Ishikawa (cell line): ENCODE measurements at regions not wholly inside any gene's neighbourhood (a gene's known extent, or its start where the extent isn't known, plus 50 kb on each side); places are given as distances from the start of the nearest gene placed in this dataset.

Source experiments
- CEBPB ChIP-seq: IDR thresholded peaks from 2 replicates; pipeline ENCODE4 v1.6.1; 2012
- CREB1 ChIP-seq: IDR thresholded peaks from 2 replicates; pipeline ENCODE4 v1.6.1; 2012; ENCODE audit warnings: low read depth
- EGR1 ChIP-seq: IDR thresholded peaks from 2 replicates; pipeline ENCODE4 v1.6.1; 2012
- EP300 ChIP-seq: IDR thresholded peaks from 2 replicates; pipeline ENCODE4 v1.6.1; 2012; ENCODE audit warnings: borderline replicate concordance
- FOXM1 ChIP-seq: IDR thresholded peaks from 2 replicates; pipeline ENCODE4 v1.6.1; 2012; ENCODE audit warnings: low read depth, borderline replicate concordance
- NFIC ChIP-seq: IDR thresholded peaks from 2 replicates; pipeline ENCODE4 v1.6.1; 2012
- RAD21 ChIP-seq: IDR thresholded peaks from 2 replicates; pipeline ENCODE4 v1.6.1; 2012; ENCODE audit warnings: low read depth
- TAF1 ChIP-seq: IDR thresholded peaks from 2 replicates; pipeline ENCODE4 v1.6.1; 2012; ENCODE audit warnings: low read depth, mild to moderate bottlenecking
- TCF12 ChIP-seq: IDR thresholded peaks from 2 replicates; pipeline ENCODE4 v1.6.1; 2012; ENCODE audit warnings: low read depth
- TEAD4 ChIP-seq: IDR thresholded peaks from 2 replicates; pipeline ENCODE4 v1.6.1; 2012
- YY1 ChIP-seq: IDR thresholded peaks from 2 replicates; pipeline ENCODE4 v1.6.1; 2012; ENCODE audit warnings: low read depth
- ZBTB7A ChIP-seq: IDR thresholded peaks from 2 replicates; pipeline ENCODE4 v1.6.1; 2012; ENCODE audit warnings: low read depth
- TF ChIP-seq, protein P1 (sequence below): IDR thresholded peaks from 2 replicates; pipeline ENCODE4 v1.6.1; 2012
- TF ChIP-seq, protein P2 (sequence below): IDR thresholded peaks from 2 replicates; pipeline ENCODE4 v1.6.1; 2012; ENCODE audit warnings: low read depth, mild to moderate bottlenecking
- TF ChIP-seq, protein P3 (sequence below): IDR thresholded peaks from 2 replicates; pipeline ENCODE4 v1.6.1; 2012

DNA sequence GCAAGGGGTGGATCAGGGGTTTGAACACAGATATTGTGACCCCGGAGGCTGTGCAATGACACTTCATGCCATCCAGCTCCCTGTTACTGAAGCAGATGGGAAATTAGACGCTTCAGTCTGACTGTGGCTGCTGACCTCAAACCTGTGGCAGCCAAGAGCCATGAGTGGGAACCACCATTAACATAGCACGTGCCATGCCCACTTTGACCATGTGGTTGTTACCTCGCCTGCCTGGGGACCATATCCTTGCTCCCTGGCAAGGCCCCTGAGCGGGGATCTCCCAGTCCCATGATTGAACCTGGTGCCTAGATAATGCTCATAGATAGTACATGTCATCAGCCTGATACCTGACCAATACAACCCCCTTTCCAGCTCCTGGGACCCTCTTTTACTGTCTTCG, 68.9 kb downstream of the CYP26B1 start:
- TF ChIP-seq EGR1 (no peak), NFIC (no peak), CEBPB (no peak), FOXM1 (no peak), TAF1 (no peak), YY1 (no peak), ZBTB7A (no peak), EP300 (no peak), CREB1 (no peak), TEAD4 (no peak)
- TF ChIP-seq, protein P1, sequence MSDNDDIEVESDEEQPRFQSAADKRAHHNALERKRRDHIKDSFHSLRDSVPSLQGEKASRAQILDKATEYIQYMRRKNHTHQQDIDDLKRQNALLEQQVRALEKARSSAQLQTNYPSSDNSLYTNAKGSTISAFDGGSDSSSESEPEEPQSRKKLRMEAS = no peak
- TF ChIP-seq, protein P2, sequence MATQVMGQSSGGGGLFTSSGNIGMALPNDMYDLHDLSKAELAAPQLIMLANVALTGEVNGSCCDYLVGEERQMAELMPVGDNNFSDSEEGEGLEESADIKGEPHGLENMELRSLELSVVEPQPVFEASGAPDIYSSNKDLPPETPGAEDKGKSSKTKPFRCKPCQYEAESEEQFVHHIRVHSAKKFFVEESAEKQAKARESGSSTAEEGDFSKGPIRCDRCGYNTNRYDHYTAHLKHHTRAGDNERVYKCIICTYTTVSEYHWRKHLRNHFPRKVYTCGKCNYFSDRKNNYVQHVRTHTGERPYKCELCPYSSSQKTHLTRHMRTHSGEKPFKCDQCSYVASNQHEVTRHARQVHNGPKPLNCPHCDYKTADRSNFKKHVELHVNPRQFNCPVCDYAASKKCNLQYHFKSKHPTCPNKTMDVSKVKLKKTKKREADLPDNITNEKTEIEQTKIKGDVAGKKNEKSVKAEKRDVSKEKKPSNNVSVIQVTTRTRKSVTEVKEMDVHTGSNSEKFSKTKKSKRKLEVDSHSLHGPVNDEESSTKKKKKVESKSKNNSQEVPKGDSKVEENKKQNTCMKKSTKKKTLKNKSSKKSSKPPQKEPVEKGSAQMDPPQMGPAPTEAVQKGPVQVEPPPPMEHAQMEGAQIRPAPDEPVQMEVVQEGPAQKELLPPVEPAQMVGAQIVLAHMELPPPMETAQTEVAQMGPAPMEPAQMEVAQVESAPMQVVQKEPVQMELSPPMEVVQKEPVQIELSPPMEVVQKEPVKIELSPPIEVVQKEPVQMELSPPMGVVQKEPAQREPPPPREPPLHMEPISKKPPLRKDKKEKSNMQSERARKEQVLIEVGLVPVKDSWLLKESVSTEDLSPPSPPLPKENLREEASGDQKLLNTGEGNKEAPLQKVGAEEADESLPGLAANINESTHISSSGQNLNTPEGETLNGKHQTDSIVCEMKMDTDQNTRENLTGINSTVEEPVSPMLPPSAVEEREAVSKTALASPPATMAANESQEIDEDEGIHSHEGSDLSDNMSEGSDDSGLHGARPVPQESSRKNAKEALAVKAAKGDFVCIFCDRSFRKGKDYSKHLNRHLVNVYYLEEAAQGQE = no peak
- TF ChIP-seq, protein P3, sequence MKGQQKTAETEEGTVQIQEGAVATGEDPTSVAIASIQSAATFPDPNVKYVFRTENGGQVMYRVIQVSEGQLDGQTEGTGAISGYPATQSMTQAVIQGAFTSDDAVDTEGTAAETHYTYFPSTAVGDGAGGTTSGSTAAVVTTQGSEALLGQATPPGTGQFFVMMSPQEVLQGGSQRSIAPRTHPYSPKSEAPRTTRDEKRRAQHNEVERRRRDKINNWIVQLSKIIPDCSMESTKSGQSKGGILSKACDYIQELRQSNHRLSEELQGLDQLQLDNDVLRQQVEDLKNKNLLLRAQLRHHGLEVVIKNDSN = no peak

DNA sequence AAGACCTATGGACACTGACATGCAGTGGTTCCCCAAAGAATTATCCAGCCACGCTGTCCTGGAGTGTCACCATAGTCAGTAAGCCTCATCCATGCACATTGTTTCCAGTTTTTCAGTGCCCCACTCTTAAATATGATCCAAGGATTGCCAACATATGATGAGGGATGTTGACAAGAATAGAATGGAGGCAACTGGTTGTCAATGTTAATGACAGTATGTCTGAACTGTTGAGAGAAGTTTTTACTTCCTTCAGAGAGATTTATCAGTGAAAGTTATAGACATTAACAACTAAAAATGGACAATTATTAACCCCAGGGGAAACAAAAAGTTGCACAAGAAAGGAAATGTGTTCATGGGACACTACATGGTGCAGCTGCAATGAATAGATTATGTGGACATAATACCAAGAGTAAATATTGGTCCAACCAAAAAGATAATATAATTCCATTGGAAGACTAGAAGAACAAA, 69.9 kb downstream of the CYP26B1 start:
- TF ChIP-seq EGR1 (no peak), EP300 (no peak), YY1 (no peak)
- TF ChIP-seq, protein P3 = no peak
- TF ChIP-seq, protein P2 = no peak

DNA sequence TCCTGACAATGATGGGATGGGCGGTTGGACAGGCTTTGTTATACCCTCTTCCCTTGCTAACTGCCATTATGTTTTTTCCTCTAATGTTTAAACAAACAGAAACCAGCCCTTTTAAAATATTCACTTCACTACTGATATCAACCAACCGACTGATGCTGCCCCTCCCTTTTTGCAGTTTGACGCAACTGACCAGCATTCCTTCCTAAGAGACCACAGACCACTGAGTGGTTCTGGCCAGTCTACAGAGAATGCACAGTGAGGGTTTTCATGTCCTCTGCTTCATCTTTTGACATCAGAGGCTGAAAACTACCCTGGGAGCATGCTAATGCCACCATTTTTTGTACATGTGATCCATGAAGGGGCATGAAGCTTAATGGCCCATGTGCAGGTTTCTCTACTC, 85.3 kb downstream of the CYP26B1 start:
- no peak for TF ChIP-seq TAF1
- TF ChIP-seq, protein P1 = no peak
- TF ChIP-seq ZBTB7A = no peak
- no peak for TF ChIP-seq TCF12

DNA sequence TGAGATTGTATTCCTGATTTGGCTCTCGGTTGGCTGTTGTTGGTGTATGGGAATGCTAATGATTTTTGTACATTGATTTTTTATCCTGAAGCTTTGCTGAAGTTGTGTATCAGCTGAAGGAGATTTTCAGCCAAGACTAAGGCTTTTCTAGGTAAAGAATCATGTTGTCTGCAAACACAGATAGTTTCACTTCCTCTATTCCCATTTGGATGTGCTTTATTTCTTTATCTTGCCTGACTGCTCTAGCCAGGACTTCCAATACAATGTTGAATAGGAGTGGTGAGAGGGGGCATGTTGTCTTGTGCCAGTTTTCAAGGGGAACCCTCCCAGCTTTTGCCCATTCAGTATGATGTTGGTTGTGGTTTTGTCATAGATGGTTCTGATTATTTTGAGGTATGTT, 90.4 kb downstream of the CYP26B1 start:
- TF ChIP-seq RAD21 (no peak), YY1 (no peak), TEAD4 (no peak), TCF12 (no peak), NFIC (no peak), EGR1 (no peak), ZBTB7A (no peak), CREB1 (no peak), CEBPB (no peak)
- TF ChIP-seq, protein P2 = no peak

DNA sequence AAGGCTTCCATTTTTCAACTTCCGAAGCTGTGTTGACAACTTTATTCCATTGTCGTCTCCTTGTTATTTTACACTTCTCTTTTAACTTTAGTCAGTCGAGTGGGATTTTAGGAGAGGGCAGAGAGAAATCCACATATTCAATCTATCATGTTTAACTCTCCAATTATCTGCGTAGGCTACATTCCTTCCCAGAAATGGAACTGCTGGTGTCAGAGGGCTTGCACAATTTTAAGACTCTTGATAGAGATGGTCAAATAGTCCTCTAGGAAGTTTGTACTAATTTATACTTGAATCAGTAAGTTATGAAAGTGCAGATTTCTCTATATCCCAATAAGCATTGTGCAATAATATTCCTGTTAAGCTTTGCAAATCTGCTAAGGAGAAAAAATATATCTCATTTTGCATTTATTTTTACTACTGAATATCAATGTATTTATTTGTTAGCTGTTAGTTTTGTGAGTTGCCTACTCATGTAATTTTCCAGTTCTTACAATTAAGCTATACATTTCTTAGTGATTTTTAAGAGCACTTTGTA, 95.6 kb downstream of the CYP26B1 start:
- TF ChIP-seq, protein P3 = no peak
- TF ChIP-seq CEBPB (no peak), RAD21 (no peak)
- TF ChIP-seq, protein P2 = no peak
- TF ChIP-seq, protein P1 = no peak
